ENCODE measurements at regions not wholly inside any gene's neighbourhood (a gene's known extent, or its start where the extent isn't known, plus 50 kb on each side); places are given as distances from the start of the nearest gene placed in this dataset.

- TF ChIP-seq CTCF (conservative IDR thresholded peaks at IDR 0.05; ENCODE audit: low read length) (no peak), EZH2phosphoT487 (IDR thresholded peaks at IDR 0.05; ENCODE audit: borderline replicate concordance, low read depth, low read length) (no peak)
These were observed 447.4 kb downstream of the XPNPEP1 start for GRCh38 chr10:109475711-109476421.

Measured in OCI-LY7 (cell line).